ENCODE measurements at regions not wholly inside any gene's neighbourhood (a gene's known extent, or its start where the extent isn't known, plus 50 kb on each side); places are given as distances from the start of the nearest gene placed in this dataset.

DNA sequence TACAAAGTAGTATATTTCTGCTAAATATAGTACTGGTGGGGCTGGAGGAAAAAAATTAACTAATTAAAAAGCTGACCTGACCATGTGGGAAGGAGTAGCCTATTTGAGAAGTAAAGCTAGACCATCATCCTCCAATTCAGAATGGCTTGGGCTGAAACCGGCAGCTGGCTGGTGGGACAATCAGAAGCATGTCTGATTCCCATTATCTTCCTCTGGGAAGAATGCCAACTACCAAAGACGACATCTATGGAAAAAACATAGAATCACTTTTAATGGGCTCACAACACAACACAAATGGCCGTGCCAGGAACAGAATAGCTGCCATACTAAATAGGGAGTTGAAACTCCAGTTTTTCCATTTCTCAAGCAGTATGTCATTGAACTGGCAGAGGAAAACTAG, 120.4 kb upstream of the FREM2 start:
- Histone ChIP-seq H3K9ac (ENCODE audit: low read depth in 2 of 2, low read length in 2 of 2) (no peak overlapping the region), H3K4me1 (no peaks in the 10 kb centered on the region), H3K36me3 (no peaks in the 10 kb centered on the region), H3K27me3 (no peaks in the 10 kb centered on the region), H3K27ac (no peak overlapping the region), H3K9me3 (no peaks in the 10 kb centered on the region), H3K4me3 (no peak overlapping the region)
- TF ChIP-seq, protein P1, sequence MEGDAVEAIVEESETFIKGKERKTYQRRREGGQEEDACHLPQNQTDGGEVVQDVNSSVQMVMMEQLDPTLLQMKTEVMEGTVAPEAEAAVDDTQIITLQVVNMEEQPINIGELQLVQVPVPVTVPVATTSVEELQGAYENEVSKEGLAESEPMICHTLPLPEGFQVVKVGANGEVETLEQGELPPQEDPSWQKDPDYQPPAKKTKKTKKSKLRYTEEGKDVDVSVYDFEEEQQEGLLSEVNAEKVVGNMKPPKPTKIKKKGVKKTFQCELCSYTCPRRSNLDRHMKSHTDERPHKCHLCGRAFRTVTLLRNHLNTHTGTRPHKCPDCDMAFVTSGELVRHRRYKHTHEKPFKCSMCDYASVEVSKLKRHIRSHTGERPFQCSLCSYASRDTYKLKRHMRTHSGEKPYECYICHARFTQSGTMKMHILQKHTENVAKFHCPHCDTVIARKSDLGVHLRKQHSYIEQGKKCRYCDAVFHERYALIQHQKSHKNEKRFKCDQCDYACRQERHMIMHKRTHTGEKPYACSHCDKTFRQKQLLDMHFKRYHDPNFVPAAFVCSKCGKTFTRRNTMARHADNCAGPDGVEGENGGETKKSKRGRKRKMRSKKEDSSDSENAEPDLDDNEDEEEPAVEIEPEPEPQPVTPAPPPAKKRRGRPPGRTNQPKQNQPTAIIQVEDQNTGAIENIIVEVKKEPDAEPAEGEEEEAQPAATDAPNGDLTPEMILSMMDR (IDR thresholded peaks at IDR 0.05), result no peak
- intact Hi-C loops (cut with DNase I), result no loop called here
- DNase-seq, result no peak

DNA sequence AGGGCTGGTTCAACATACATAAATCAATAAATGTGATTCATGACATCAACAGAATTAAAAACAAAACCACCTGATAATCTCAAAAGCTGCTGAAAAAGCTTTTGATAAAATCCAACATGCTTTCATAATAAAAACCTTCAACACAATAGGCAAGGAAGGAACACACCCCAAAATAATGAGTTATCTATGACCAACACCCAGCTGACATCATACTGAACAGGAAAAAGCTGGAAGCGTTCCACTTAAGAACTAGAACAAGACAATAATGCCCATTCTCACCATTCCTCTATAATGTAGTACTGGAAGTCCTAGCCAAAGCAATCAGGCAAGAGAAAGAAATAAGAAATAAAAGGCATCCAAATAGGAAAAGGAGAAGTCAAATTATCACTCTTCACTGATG, 116.2 kb upstream of the FREM2 start:
- no peak overlapping the region for H3K27ac ChIP-seq
- H3K4me3 ChIP-seq, result no peak overlapping the region
- H3K36me3 ChIP-seq, result no peaks in the 10 kb centered on the region
- no peaks in the 10 kb centered on the region for H3K9me3 ChIP-seq
- H3K27me3 ChIP-seq, result no peaks in the 10 kb centered on the region
- H3K9ac ChIP-seq (ENCODE audit: low read depth in 2 of 2, low read length in 2 of 2), result no peak overlapping the region
- no peak for DNase-seq
- no peaks in the 10 kb centered on the region for H3K4me1 ChIP-seq
- intact Hi-C loops (cut with DNase I), result no loop called here
- TF ChIP-seq, protein P1 (IDR thresholded peaks at IDR 0.05), result no peak

DNA sequence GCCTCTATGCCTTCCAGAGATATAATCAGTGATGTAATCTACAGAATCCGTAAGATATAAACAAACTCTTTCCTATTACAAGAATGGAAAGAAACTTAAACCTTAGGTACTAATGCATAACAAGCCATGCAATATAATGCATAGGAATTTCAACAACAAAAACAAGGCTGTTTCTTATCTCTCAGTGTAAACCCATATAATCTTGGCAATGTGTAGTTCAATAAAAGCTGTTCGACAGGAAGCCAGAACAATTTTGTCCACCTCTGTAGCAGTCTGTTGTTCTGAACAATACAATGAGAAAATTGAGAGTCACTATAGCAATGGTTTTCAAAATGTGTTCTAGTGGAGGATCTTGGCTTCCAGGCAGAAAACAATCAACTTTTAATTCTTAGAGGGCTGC, 111.5 kb upstream of the FREM2 start:
- Histone ChIP-seq H3K36me3 (no peaks in the 10 kb centered on the region), H3K9me3 (no peaks in the 10 kb centered on the region), H3K4me1 (no peaks in the 10 kb centered on the region), H3K9ac (ENCODE audit: low read depth in 2 of 2, low read length in 2 of 2) (no peak overlapping the region), H3K27ac (no peak overlapping the region), H3K4me3 (no peak overlapping the region), H3K27me3 (no peaks in the 10 kb centered on the region)
- TF ChIP-seq, protein P1 (IDR thresholded peaks at IDR 0.05), result no peak
- intact Hi-C loops (cut with DNase I), result no loop called here
- no peak for DNase-seq

DNA sequence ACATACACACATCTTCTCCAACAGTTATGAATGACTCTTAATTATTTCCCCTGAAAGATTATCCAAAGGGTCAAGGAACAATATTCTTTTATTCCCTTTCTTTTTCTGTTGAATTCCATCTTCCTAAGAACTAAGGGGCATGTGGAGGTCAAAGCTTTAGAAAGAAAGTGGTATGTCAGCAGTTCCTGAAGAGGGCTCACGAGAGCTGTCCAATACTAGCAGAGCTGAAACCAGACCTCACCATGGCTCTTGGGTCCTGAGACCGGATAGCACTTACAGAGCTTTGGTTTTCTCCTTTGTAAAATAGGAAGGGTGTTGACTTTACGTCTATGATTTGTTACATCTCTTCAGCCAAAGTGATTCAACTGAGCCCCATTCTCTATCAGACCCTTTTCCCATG, 109.8 kb upstream of the FREM2 start:
- H3K4me1 ChIP-seq, result no peaks in the 10 kb centered on the region
- H3K9ac ChIP-seq (ENCODE audit: low read depth in 2 of 2, low read length in 2 of 2), result no peak overlapping the region
- H3K36me3 ChIP-seq, result no peaks in the 10 kb centered on the region
- intact Hi-C loops (cut with DNase I), result no loop called here
- no peak overlapping the region for H3K4me3 ChIP-seq
- TF ChIP-seq, protein P1 (IDR thresholded peaks at IDR 0.05), result no peak
- no peak for DNase-seq
- no peaks in the 10 kb centered on the region for H3K27me3 ChIP-seq
- H3K9me3 ChIP-seq, result no peaks in the 10 kb centered on the region
- no peak overlapping the region for H3K27ac ChIP-seq

DNA sequence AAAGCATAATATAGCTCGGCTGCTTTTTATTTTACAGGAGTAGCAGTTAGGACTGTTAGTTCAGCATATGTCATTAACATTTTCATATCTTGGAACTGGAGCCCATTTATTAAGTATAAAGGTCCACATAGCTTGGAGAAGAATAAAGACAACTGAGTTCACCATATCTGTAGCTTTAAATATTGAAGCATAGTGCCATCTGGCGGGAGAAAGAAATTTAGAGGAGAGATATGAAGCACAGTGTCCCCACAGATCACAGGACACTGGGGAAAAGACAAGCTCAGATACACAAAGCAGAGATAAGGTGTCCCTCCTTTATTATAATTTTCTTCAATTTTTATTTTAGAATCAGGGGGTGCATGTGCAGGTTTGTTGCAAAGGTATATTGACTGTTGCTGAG, 104.7 kb upstream of the FREM2 start:
- Histone ChIP-seq H3K27me3 (no peaks in the 10 kb centered on the region), H3K4me3 (no peak overlapping the region), H3K4me1 (no peaks in the 10 kb centered on the region), H3K9ac (ENCODE audit: low read depth in 2 of 2, low read length in 2 of 2) (no peak overlapping the region), H3K36me3 (no peaks in the 10 kb centered on the region), H3K27ac (no peak overlapping the region), H3K9me3 (no peaks in the 10 kb centered on the region)
- intact Hi-C loops (cut with DNase I), result no loop called here
- peak; percentile 21 for DNase-seq
- TF ChIP-seq, protein P1 (IDR thresholded peaks at IDR 0.05), result peak; percentile 35

DNA sequence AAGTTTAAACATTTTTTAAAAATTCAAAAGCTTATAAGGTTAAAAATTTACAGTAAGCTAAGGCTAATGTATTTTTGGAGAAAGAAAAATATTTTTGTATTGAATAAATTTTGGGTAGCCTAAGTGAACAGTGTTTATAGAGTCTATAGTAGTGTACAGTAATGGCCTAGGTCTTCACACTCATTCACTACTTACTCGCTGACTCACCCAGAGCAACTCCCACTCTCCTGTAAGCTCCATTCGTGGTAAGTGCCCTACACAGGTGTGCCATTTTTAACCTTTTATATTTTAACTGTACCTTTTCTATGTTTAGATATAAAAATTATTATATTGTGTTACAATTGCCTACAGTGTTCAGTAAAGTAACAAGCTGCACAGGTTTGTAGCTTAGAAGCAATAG, 96.6 kb upstream of the FREM2 start:
- no peak overlapping the region for H3K27ac ChIP-seq
- no peak overlapping the region for H3K4me3 ChIP-seq
- H3K36me3 ChIP-seq, result no peaks in the 10 kb centered on the region
- no peaks in the 10 kb centered on the region for H3K9me3 ChIP-seq
- intact Hi-C loops (cut with DNase I), result no loop called here
- DNase-seq, result no peak
- no peaks in the 10 kb centered on the region for H3K4me1 ChIP-seq
- TF ChIP-seq, protein P1 (IDR thresholded peaks at IDR 0.05), result no peak
- H3K9ac ChIP-seq (ENCODE audit: low read depth in 2 of 2, low read length in 2 of 2), result no peak overlapping the region
- no peaks in the 10 kb centered on the region for H3K27me3 ChIP-seq

Data from colonic mucosa (tissue), 4 donors.